Smooth muscle cell (in vitro differentiated cells): ENCODE measurements at regions not wholly inside any gene's neighbourhood (a gene's known extent, or its start where the extent isn't known, plus 50 kb on each side); places are given as distances from the start of the nearest gene placed in this dataset.
"Not testable (repeated sequence)": the region's sequence is repeated elsewhere in the genome, so short reads cannot be mapped to it uniquely, and the experiment has no call there.

Experiments used
- DNase-seq: peaks from one replicate; lab custom pipeline; 2025; ENCODE audit not compliant: unreplicated experiment; lab: John Stamatoyannopoulos, UW
- H2AFZ ChIP-seq: fragments of 200-600 bp; sonication (generic); 2 replicates; pipeline ENCODE4 v1.6.0; 2016; ENCODE audit warnings: antibody characterized with exemption, low read depth, mild to moderate bottlenecking
- H3F3A ChIP-seq: fragments of 200-600 bp; sonication (generic); 2 replicates; pipeline ENCODE4 v1.6.0; 2017; ENCODE audit warnings: antibody characterized with exemption, low read depth
- H3K27ac ChIP-seq: fragments of 200-600 bp; sonication (generic); 2 replicates; pipeline ENCODE4 v1.5.1; 2016; ENCODE audit warnings: low read depth, mild to moderate bottlenecking
- H3K27me3 ChIP-seq: fragments of 200-600 bp; sonication (generic); 2 replicates; pipeline ENCODE4 v1.6.1; 2016; ENCODE audit warnings: low read depth, mild to moderate bottlenecking
- H3K36me3 ChIP-seq: fragments of 200-600 bp; sonication (generic); 2 replicates; pipeline ENCODE4 v1.5.1; 2016; ENCODE audit warnings: low read depth
- H3K4me1 ChIP-seq: fragments of 200-600 bp; sonication (generic); 2 replicates; pipeline ENCODE4 v1.5.1; 2016; ENCODE audit warnings: low read depth
- H3K4me2 ChIP-seq: fragments of 200-600 bp; sonication (generic); 2 replicates; pipeline ENCODE4 v1.6.0; 2016; ENCODE audit warnings: mild to moderate bottlenecking
- H3K4me3 ChIP-seq: fragments of 200-600 bp; sonication (generic); 2 replicates; pipeline ENCODE4 v1.5.1; 2016; ENCODE audit warnings: mild to moderate bottlenecking
- H3K79me2 ChIP-seq: fragments of 200-600 bp; sonication (generic); 2 replicates; pipeline ENCODE4 v1.6.0; 2016; ENCODE audit warnings: low read depth, mild to moderate bottlenecking
- H3K9ac ChIP-seq: fragments of 200-600 bp; sonication (generic); 2 replicates; pipeline ENCODE4 v1.6.0; 2016; ENCODE audit warnings: low read depth
- H3K9me3 ChIP-seq: fragments of 200-600 bp; sonication (generic); replicated peaks from 2 replicates; pipeline ENCODE4 v1.5.1; 2016; ENCODE audit warnings: low read depth
- H4K20me1 ChIP-seq: fragments of 200-600 bp; sonication (generic); 2 replicates; pipeline ENCODE4 v1.6.0; 2016; ENCODE audit warnings: low read depth
- CTCF ChIP-seq: fragments of 200-600 bp; sonication (generic); IDR thresholded peaks from 2 replicates; pipeline ENCODE4 v1.5.1; 2017; ENCODE audit warnings: borderline replicate concordance, mild to moderate bottlenecking, antibody characterized with exemption; ENCODE audit not compliant: insufficient read depth, poor library complexity, severe bottlenecking
- WGBS: methylation state at CpG from one replicate; pipeline ENCODE4 v1.1.7; 2016; ENCODE audit warnings: low lambda C conversion rate; 5-methylcytosine and 5-hydroxymethylcytosine counted together

GRCh38 chr6:28825732-28826293 lies 98.0 kb downstream of the TRIM27 start:
- H3K4me3 ChIP-seq = peak overlapping the region; percentile 30
- no peaks in the 10 kb centered on the region for H3K9me3 ChIP-seq
- peaks cover 73% of the 10 kb centered on the region for H3K27me3 ChIP-seq
- H4K20me1 ChIP-seq = no peaks in the 10 kb centered on the region
- no peak overlapping the region for H3K27ac ChIP-seq
- no peak for TF ChIP-seq CTCF
- DNase-seq = no peak
- no peaks in the 10 kb centered on the region for H3K79me2 ChIP-seq
- H3K4me1 ChIP-seq = no peaks in the 10 kb centered on the region
- WGBS = 17% methylated on average over 16 of the region's 16 CpGs
- peak overlapping the region; percentile 79 for H3K4me2 ChIP-seq
- no peaks in the 10 kb centered on the region for H3F3A ChIP-seq
- H2AFZ ChIP-seq = peak overlapping the region; percentile 3
- H3K9ac ChIP-seq = no peak overlapping the region
- no peaks in the 10 kb centered on the region for H3K36me3 ChIP-seq

- H3K27ac ChIP-seq, H3K4me2 ChIP-seq, H2AFZ ChIP-seq, H3K36me3 ChIP-seq, H3K9me3 ChIP-seq, H3K4me1 ChIP-seq, DNase-seq, H4K20me1 ChIP-seq, H3F3A ChIP-seq, H3K79me2 ChIP-seq, H3K4me3 ChIP-seq, H3K9ac ChIP-seq: not testable (repeated sequence)
- peaks cover 53% of the 10 kb centered on the region for H3K27me3 ChIP-seq
- WGBS = 88% methylated on average over 6 of the region's 6 CpGs
Measured at GRCh38 chr6:28831683-28832082, 92.1 kb downstream of the TRIM27 start.

- not testable (repeated sequence) for H3K4me3 ChIP-seq, H3K9me3 ChIP-seq, H3K36me3 ChIP-seq, H4K20me1 ChIP-seq, H3K79me2 ChIP-seq, H2AFZ ChIP-seq, H3K9ac ChIP-seq, H3K27ac ChIP-seq, DNase-seq, H3K4me2 ChIP-seq, H3F3A ChIP-seq, H3K4me1 ChIP-seq
- H3K27me3 ChIP-seq = peaks cover 31% of the 10 kb centered on the region
- WGBS = 63% methylated on average over 21 of the region's 21 CpGs
Measured at GRCh38 chr6:28836703-28837102, 87.1 kb downstream of the TRIM27 start.

- no peaks in the 10 kb centered on the region for H3K36me3 ChIP-seq
- peak overlapping the region; percentile 47 for H3K9ac ChIP-seq
- TF ChIP-seq CTCF = no peak
- peak; percentile 61 for DNase-seq
- H2AFZ ChIP-seq = peak overlapping the region; percentile 67
- peaks cover 23% of the 10 kb centered on the region for H3K27me3 ChIP-seq
- no peaks in the 10 kb centered on the region for H3K4me1 ChIP-seq
- no peaks in the 10 kb centered on the region for H4K20me1 ChIP-seq
- peak overlapping the region; percentile 91 for H3K4me3 ChIP-seq
- H3K79me2 ChIP-seq = no peaks in the 10 kb centered on the region
- H3K4me2 ChIP-seq = peak overlapping the region; percentile 92
- 1% methylated on average over 11 of the region's 11 CpGs for WGBS
- peaks cover 4% of the 10 kb centered on the region for H3F3A ChIP-seq
- H3K9me3 ChIP-seq = no peaks in the 10 kb centered on the region
- peak overlapping the region; percentile 69 for H3K27ac ChIP-seq
Measured at GRCh38 chr6:28838289-28838633, 85.5 kb downstream of the TRIM27 start.
